CD14-positive monocyte (primary cell): ENCODE measurements at regions not wholly inside any gene's neighbourhood (a gene's known extent, or its start where the extent isn't known, plus 50 kb on each side); places are given as distances from the start of the nearest gene placed in this dataset.

Experiments
- DNase-seq, 3 donors: peaks; one replicate each; pipeline ENCODE4 v3.0.0-alpha.2; 2011 to 2022
- H2AFZ ChIP-seq: 2 replicates; pipeline ENCODE4 v1.6.0; 2012; ENCODE audit warnings: mild to moderate bottlenecking, low read depth, low read length, inconsistent platforms; ENCODE audit not compliant: insufficient read depth, poor library complexity, severe bottlenecking
- H3K27ac ChIP-seq, 2 donors: 1 replicate in 1 of 2; 2 replicates in 1 of 2; pipeline ENCODE4 v1.5.1; 2012 to 2013; ENCODE audit warnings: low read length in 2 of 2, control low read depth in 1 of 2, inconsistent platforms in 1 of 2, low read depth in 1 of 2, mild to moderate bottlenecking in 1 of 2
- H3K27me3 ChIP-seq, 2 donors: one replicate each; pipeline versions ENCODE4 v1.6.0 to v1.6.1; 2011 to 2013; ENCODE audit warnings: low read length in 2 of 2; ENCODE audit not compliant: control insufficient read depth in 2 of 2, insufficient read depth in 2 of 2
- H3K36me3 ChIP-seq, 2 donors: replicated peaks in 1 of 2; 1 replicate in 1 of 2; 2 replicates in 1 of 2; pipeline versions ENCODE4 v1.5.1 to v1.6.1; 2012 to 2013; ENCODE audit warnings: low read length in 2 of 2, control low read depth in 1 of 2, inconsistent platforms in 1 of 2, mild to moderate bottlenecking in 1 of 2; ENCODE audit not compliant: insufficient read depth in 2 of 2, control insufficient read depth in 1 of 2
- H3K4me1 ChIP-seq, 2 donors: 1 replicate in 1 of 2; 2 replicates in 1 of 2; pipeline versions ENCODE4 v1.5.1 to v1.6.1; 2012 to 2013; ENCODE audit warnings: low read length in 2 of 2, control low read depth in 1 of 2, inconsistent platforms in 1 of 2, mild to moderate bottlenecking in 1 of 2, moderate library complexity in 1 of 2; ENCODE audit not compliant: insufficient read depth in 2 of 2, control insufficient read depth in 1 of 2
- H3K4me2 ChIP-seq: replicated peaks from 2 replicates; pipeline ENCODE3; 2012; ENCODE audit warnings: low read length, moderate library complexity, mild to moderate bottlenecking; ENCODE audit not compliant: poor library complexity, severe bottlenecking; ENCODE audit errors: extremely low read depth
- H3K4me3 ChIP-seq, 3 experiments: fragments of 200-600 bp in 1 of 3; sonication (generic) in 1 of 3; replicated peaks in 1 of 3; 1 replicate in 2 of 3; 2 replicates in 1 of 3; pipeline ENCODE4 v1.5.1; 2011 to 2013; ENCODE audit warnings: low read length in 3 of 3, mild to moderate bottlenecking in 3 of 3, control low read depth in 2 of 3, low read depth in 2 of 3, inconsistent platforms in 1 of 3, moderate library complexity in 1 of 3
- H3K79me2 ChIP-seq: 2 replicates; pipeline ENCODE4 v1.6.0; 2012; ENCODE audit warnings: mild to moderate bottlenecking, control low read depth, inconsistent platforms, low read length, moderate library complexity; ENCODE audit not compliant: insufficient read depth
- H3K9ac ChIP-seq: 2 replicates; pipeline ENCODE4 v1.6.0; 2017; ENCODE audit warnings: low read length, mild to moderate bottlenecking; ENCODE audit not compliant: insufficient read depth, poor library complexity, severe bottlenecking
- H3K9me3 ChIP-seq, 2 donors: replicated peaks in 1 of 2; 1 replicate in 1 of 2; 2 replicates in 1 of 2; pipeline versions ENCODE4 v1.5.1 to v1.6.1; 2012 to 2013; ENCODE audit warnings: low read length in 2 of 2, control low read depth in 1 of 2; ENCODE audit not compliant: control insufficient read depth in 1 of 2, insufficient read depth in 1 of 2
- H4K20me1 ChIP-seq: 2 replicates; pipeline ENCODE4 v1.6.0; 2012; ENCODE audit warnings: mild to moderate bottlenecking, low read length, control low read depth, moderate library complexity; ENCODE audit not compliant: insufficient read depth
- H3K27ac Mint-ChIP-seq, 7 donors: one replicate each; pipeline ENCODE4 v1.8.0; 2020; ENCODE audit warnings: mild to moderate bottlenecking in 7 of 7, mixed read lengths in 7 of 7, moderate library complexity in 6 of 7, inconsistent platforms in 2 of 7
- H3K27me3 Mint-ChIP-seq, 3 donors: one replicate each; pipeline ENCODE4 v1.8.0; 2021 to 2022; ENCODE audit warnings: low read depth in 3 of 3, mild to moderate bottlenecking in 3 of 3, mixed read lengths in 3 of 3, moderate library complexity in 3 of 3, inconsistent platforms in 1 of 3
- H3K36me3 Mint-ChIP-seq, 2 donors: one replicate each; pipeline ENCODE4 v1.8.0; 2020; ENCODE audit warnings: mixed read lengths in 2 of 2, inconsistent platforms in 1 of 2, mild to moderate bottlenecking in 1 of 2
- H3K4me1 Mint-ChIP-seq: one replicate; pipeline ENCODE4 v1.8.0; 2020; ENCODE audit warnings: mild to moderate bottlenecking, mixed read lengths
- H3K4me3 Mint-ChIP-seq, 2 donors: one replicate each; pipeline ENCODE4 v1.8.0; 2020; ENCODE audit warnings: mild to moderate bottlenecking in 2 of 2, mixed read lengths in 2 of 2, moderate library complexity in 1 of 2
- H3K9me3 Mint-ChIP-seq, 7 donors: one replicate each; pipeline ENCODE4 v1.8.0; 2020 to 2022; ENCODE audit warnings: mixed read lengths in 7 of 7, mild to moderate bottlenecking in 6 of 7, moderate library complexity in 6 of 7, inconsistent platforms in 2 of 7
- CTCF ChIP-seq: fragments of 200-600 bp; IDR thresholded peaks from one replicate; pipeline ENCODE4 v1.8.0; 2022; ENCODE audit warnings: antibody characterized with exemption, mild to moderate bottlenecking
- WGBS: methylation state at CpG from one replicate; pipeline ENCODE4 v1.1.5; 2013; ENCODE audit warnings: missing lambda C conversion rate; ENCODE audit not compliant: insufficient coverage; 5-methylcytosine and 5-hydroxymethylcytosine counted together
- intact Hi-C, 2 donors: fragments of 100-400 bp; cut with micrococcal nuclease; formaldehyde crosslinking; loops; one replicate each; pipeline versions ENCODE4 v1.15.0 to v1.15.1; 2023

DNA sequence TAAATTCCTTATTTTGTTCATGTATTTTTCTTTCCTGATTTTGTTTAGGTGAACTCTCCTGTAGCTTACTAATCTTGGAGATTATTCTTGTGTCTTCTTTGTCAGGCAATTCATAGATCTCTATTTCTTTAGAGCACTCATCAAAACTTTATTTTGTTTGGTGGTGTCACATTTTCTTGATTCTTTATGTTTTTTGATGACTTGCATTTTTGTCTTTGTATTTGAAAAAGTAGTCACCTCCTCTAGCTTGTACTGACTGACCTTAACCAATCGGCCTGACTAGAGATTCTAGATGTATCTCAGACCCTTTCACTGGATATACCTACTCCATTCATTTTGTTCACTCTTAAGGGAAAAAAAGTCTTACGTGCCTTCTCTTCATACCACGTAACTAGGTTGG is 986.3 kb upstream of the LRRTM1 start:
- no peak for TF ChIP-seq CTCF
- Mint-ChIP-seq H3K27ac (no peak overlapping the region), H3K9me3 (peaks cover 0 to 8% (median 4%) of the 10 kb centered on the region in 7 donors), H3K27me3 (peaks cover 0 to 2% (median 0%) of the 10 kb centered on the region in 3 donors), H3K4me3 (no peak overlapping the region), H3K36me3 (no peaks in the 10 kb centered on the region), H3K4me1 (no peaks in the 10 kb centered on the region)
- no peaks in the 10 kb centered on the region for H3K27me3 ChIP-seq
- intact Hi-C loops, result no loop called here
- peaks cover 0 to 5% of the 10 kb centered on the region in 2 donors for H3K9me3 ChIP-seq
- no peak overlapping the region for H2AFZ ChIP-seq
- no peaks in the 10 kb centered on the region for H3K79me2 ChIP-seq
- WGBS, result no CpG with 5 or more reads among the region's 3 CpGs
- no peak overlapping the region for H3K4me3 ChIP-seq
- no peaks in the 10 kb centered on the region for H4K20me1 ChIP-seq
- H3K36me3 ChIP-seq, result no peaks in the 10 kb centered on the region
- no peak overlapping the region for H3K9ac ChIP-seq
- no peak overlapping the region for H3K4me2 ChIP-seq
- DNase-seq, result no peak
- no peaks in the 10 kb centered on the region for H3K4me1 ChIP-seq
- H3K27ac ChIP-seq, result no peak overlapping the region

- no peaks in the 10 kb centered on the region for H3K4me1 ChIP-seq
- Mint-ChIP-seq H3K27me3 (no peaks in the 10 kb centered on the region), H3K27ac (no peak overlapping the region), H3K9me3 (peaks cover 0 to 2% (median 0%) of the 10 kb centered on the region in 7 donors), H3K4me1 (no peaks in the 10 kb centered on the region), H3K36me3 (no peaks in the 10 kb centered on the region), H3K4me3 (no peak overlapping the region)
- no peak overlapping the region for H3K4me2 ChIP-seq
- H3K79me2 ChIP-seq, result no peaks in the 10 kb centered on the region
- no peaks in the 10 kb centered on the region for H4K20me1 ChIP-seq
- TF ChIP-seq CTCF, result no peak
- no peak for DNase-seq
- no peak overlapping the region for H3K27ac ChIP-seq
- intact Hi-C loops, result no loop called here
- H2AFZ ChIP-seq, result no peak overlapping the region
- H3K27me3 ChIP-seq, result no peaks in the 10 kb centered on the region
- H3K36me3 ChIP-seq, result no peaks in the 10 kb centered on the region
- H3K4me3 ChIP-seq, result no peak overlapping the region
- H3K9ac ChIP-seq, result no peak overlapping the region
- no peaks in the 10 kb centered on the region for H3K9me3 ChIP-seq
- no CpG with 5 or more reads among the region's 2 CpGs for WGBS
These were observed 978.5 kb upstream of the LRRTM1 start for GRCh38 chr2:81283081-81283480.
